ENCODE measurements at regions not wholly inside any gene's neighbourhood (a gene's known extent, or its start where the extent isn't known, plus 50 kb on each side); places are given as distances from the start of the nearest gene placed in this dataset.

DNA sequence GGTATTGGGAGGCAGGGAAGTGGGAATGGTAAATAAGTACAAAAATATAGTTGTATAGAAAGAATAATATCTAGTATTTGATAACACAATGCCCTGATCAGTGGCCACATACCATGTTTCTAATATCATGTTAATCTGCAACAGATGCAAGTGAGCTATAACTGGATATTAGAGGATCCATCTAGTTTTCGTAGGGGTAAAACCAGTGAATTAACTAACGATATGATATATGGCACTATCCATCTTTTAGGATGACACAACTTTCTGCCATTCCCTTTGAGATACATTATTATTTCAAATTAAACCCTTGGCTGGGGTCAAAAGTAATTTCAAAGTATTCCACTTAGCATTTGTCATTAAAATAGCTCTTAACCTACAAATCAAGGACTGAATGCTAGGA is 1686.2 kb downstream of the SLITRK1 start:
- peaks cover 2% of the 10 kb centered on the region for H3K9me2 ChIP-seq (replicated peaks; ENCODE audit: insufficient read depth)
- H3K4me2 ChIP-seq = no peak overlapping the region
- H3K27me3 ChIP-seq = no peaks in the 10 kb centered on the region
- no peaks in the 10 kb centered on the region for H4K20me1 ChIP-seq (ENCODE audit: insufficient read depth, poor library complexity, severe bottlenecking)
- H3K4me3 ChIP-seq = no peak overlapping the region
- no peaks in the 10 kb centered on the region for H3K4me1 ChIP-seq (ENCODE audit: insufficient read depth)
- WGBS (ENCODE audit: low lambda C conversion rate, missing lambda C conversion rate) = 96% methylated on average over 2 of the region's 2 CpGs
- no peaks in the 10 kb centered on the region for H3K79me2 ChIP-seq
- TF ChIP-seq EZH2phosphoT487 (IDR thresholded peaks at IDR 0.05; ENCODE audit: low read depth, severe bottlenecking, unreplicated experiment) (no peak), EZH2 (IDR thresholded peaks at IDR 0.05; ENCODE audit: borderline replicate concordance) (no peak)
- TF ChIP-seq, protein P1, sequence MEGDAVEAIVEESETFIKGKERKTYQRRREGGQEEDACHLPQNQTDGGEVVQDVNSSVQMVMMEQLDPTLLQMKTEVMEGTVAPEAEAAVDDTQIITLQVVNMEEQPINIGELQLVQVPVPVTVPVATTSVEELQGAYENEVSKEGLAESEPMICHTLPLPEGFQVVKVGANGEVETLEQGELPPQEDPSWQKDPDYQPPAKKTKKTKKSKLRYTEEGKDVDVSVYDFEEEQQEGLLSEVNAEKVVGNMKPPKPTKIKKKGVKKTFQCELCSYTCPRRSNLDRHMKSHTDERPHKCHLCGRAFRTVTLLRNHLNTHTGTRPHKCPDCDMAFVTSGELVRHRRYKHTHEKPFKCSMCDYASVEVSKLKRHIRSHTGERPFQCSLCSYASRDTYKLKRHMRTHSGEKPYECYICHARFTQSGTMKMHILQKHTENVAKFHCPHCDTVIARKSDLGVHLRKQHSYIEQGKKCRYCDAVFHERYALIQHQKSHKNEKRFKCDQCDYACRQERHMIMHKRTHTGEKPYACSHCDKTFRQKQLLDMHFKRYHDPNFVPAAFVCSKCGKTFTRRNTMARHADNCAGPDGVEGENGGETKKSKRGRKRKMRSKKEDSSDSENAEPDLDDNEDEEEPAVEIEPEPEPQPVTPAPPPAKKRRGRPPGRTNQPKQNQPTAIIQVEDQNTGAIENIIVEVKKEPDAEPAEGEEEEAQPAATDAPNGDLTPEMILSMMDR (IDR thresholded peaks at IDR 0.05; ENCODE audit: poor library complexity) = no peak
- no peak for DNase-seq (ENCODE audit: low spot score)
- H3K27ac ChIP-seq = no peak overlapping the region
- no peak overlapping the region for H2AFZ ChIP-seq
- no peaks in the 10 kb centered on the region for H3K9me3 ChIP-seq (ENCODE audit: low read depth)
- H3K36me3 ChIP-seq (replicated peaks; ENCODE audit: insufficient read depth, low read depth) = no peaks in the 10 kb centered on the region

DNA sequence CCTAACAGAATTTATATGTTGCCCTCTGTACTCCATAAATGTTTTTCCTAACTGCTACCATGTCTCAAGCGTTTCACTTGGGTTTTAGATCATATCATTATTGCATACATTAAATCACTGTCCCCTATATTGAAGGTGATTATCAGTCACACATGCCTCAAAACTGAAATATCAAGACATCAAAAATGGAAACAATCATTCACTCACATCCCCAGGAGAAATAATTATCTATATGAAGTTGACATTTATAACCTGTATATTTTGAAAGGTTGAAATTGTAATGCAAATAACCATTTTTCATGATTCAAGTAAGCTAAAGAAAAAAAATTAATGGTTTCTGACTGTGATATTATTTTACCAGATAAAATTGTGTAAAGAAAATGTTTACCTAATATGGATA is 1695.0 kb downstream of the SLITRK1 start:
- no peaks in the 10 kb centered on the region for H3K36me3 ChIP-seq (replicated peaks; ENCODE audit: insufficient read depth, low read depth)
- no peaks in the 10 kb centered on the region for H4K20me1 ChIP-seq (ENCODE audit: insufficient read depth, poor library complexity, severe bottlenecking)
- no peaks in the 10 kb centered on the region for H3K4me1 ChIP-seq (ENCODE audit: insufficient read depth)
- no peaks in the 10 kb centered on the region for H3K27me3 ChIP-seq
- no peak overlapping the region for H2AFZ ChIP-seq
- WGBS (ENCODE audit: low lambda C conversion rate, missing lambda C conversion rate) = 73% methylated on average over 1 of the region's 1 CpG
- DNase-seq (ENCODE audit: low spot score) = no peak
- H3K27ac ChIP-seq = no peak overlapping the region
- H3K9me3 ChIP-seq (ENCODE audit: low read depth) = no peaks in the 10 kb centered on the region
- no peaks in the 10 kb centered on the region for H3K79me2 ChIP-seq
- H3K4me3 ChIP-seq = no peak overlapping the region
- H3K4me2 ChIP-seq = no peak overlapping the region
- H3K9me2 ChIP-seq (replicated peaks; ENCODE audit: insufficient read depth) = no peaks in the 10 kb centered on the region
- TF ChIP-seq, protein P1 (IDR thresholded peaks at IDR 0.05; ENCODE audit: poor library complexity) = no peak
- TF ChIP-seq EZH2phosphoT487 (IDR thresholded peaks at IDR 0.05; ENCODE audit: low read depth, severe bottlenecking, unreplicated experiment) (no peak), EZH2 (IDR thresholded peaks at IDR 0.05; ENCODE audit: borderline replicate concordance) (no peak)

DNA sequence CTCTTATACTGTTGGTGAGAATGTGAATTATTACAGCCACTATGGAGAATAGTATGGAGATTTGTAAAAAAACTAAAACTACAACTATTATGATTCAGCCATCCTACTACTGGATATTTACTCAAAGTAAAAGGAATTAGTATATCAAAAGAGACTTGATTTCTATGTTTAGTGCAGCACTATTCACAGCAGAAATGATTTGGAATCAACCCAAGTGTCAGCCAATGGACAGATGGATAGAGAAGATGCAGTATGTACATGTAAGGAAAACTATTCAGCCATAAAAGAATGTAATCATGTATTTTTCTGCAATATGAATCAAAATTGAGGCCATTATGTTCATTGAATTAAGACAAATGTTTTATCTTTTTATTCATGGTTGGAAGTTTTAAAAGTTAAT is 1705.5 kb downstream of the SLITRK1 start:
- Histone ChIP-seq H4K20me1 (ENCODE audit: insufficient read depth, poor library complexity, severe bottlenecking) (no peaks in the 10 kb centered on the region), H3K79me2 (no peaks in the 10 kb centered on the region), H3K36me3 (replicated peaks; ENCODE audit: insufficient read depth, low read depth) (no peaks in the 10 kb centered on the region), H3K4me1 (ENCODE audit: insufficient read depth) (no peaks in the 10 kb centered on the region), H3K27ac (no peak overlapping the region), H3K4me2 (no peak overlapping the region), H2AFZ (no peak overlapping the region), H3K9me3 (ENCODE audit: low read depth) (no peaks in the 10 kb centered on the region), H3K4me3 (no peak overlapping the region), H3K9me2 (replicated peaks; ENCODE audit: insufficient read depth) (no peaks in the 10 kb centered on the region), H3K27me3 (no peaks in the 10 kb centered on the region)
- TF ChIP-seq EZH2 (IDR thresholded peaks at IDR 0.05; ENCODE audit: borderline replicate concordance) = no peak
- no peak for TF ChIP-seq EZH2phosphoT487 (IDR thresholded peaks at IDR 0.05; ENCODE audit: low read depth, severe bottlenecking, unreplicated experiment)
- TF ChIP-seq, protein P1 (IDR thresholded peaks at IDR 0.05; ENCODE audit: poor library complexity) = no peak
- DNase-seq (ENCODE audit: low spot score) = no peak

Measured in hepatocyte (in vitro differentiated cells).